Neural cell (in vitro differentiated cells): ENCODE measurements at regions not wholly inside any gene's neighbourhood (a gene's known extent, or its start where the extent isn't known, plus 50 kb on each side); places are given as distances from the start of the nearest gene placed in this dataset.

ENCODE experiments used
- H2AFZ ChIP-seq: fragments of 200-600, 300-800 bp; sonication (generic), shearing (Covaris generic); 2 replicates; pipeline ENCODE4 v1.6.0; 2014; ENCODE audit warnings: low read depth, mild to moderate bottlenecking, antibody characterized with exemption, low read length, moderate library complexity
- H3F3A ChIP-seq: fragments of 200-600 bp; shearing (Covaris generic); 2 replicates; pipeline ENCODE4 v1.6.1; 2016; ENCODE audit warnings: mild to moderate bottlenecking, moderate library complexity, mixed read lengths, antibody characterized with exemption, low read length; ENCODE audit not compliant: insufficient read depth, poor library complexity, severe bottlenecking
- H3K27ac ChIP-seq: fragments of 200-600, 300-800 bp; sonication (generic), shearing (Covaris generic); 2 replicates; pipeline ENCODE4 v1.5.1; 2014; ENCODE audit warnings: mild to moderate bottlenecking, low read length, moderate library complexity
- H3K27me3 ChIP-seq: fragments of 300-800, 200-600 bp; sonication (generic), shearing (Covaris generic); 2 replicates; pipeline ENCODE4 v1.6.0; 2014; ENCODE audit warnings: mild to moderate bottlenecking, low read depth, low read length, moderate library complexity; ENCODE audit not compliant: insufficient read depth
- H3K36me3 ChIP-seq: fragments of 300-800, 200-600 bp; sonication (generic), shearing (Covaris generic); 2 replicates; pipeline ENCODE4 v1.5.1; 2014; ENCODE audit warnings: mild to moderate bottlenecking, antibody characterized with exemption, low read length, moderate library complexity; ENCODE audit not compliant: insufficient read depth
- H3K4me2 ChIP-seq: fragments of 300-800, 200-600 bp; sonication (generic), shearing (Covaris generic); 2 replicates; pipeline ENCODE4 v1.6.0; 2014; ENCODE audit warnings: mild to moderate bottlenecking, low read length
- H3K4me3 ChIP-seq: fragments of 300-800, 200-600 bp; sonication (generic), shearing (Covaris generic); 2 replicates; pipeline ENCODE4 v1.5.1; 2014; ENCODE audit warnings: mild to moderate bottlenecking, low read length, moderate library complexity
- H3K79me2 ChIP-seq: fragments of 200-600 bp; shearing (Covaris generic); replicated peaks from 2 replicates; pipeline ENCODE4 v1.6.0; 2014; ENCODE audit warnings: mild to moderate bottlenecking, low read length, moderate library complexity; ENCODE audit not compliant: insufficient read depth
- H3K9ac ChIP-seq: fragments of 300-800, 200-600 bp; sonication (generic), shearing (Covaris generic); 2 replicates; pipeline ENCODE4 v1.6.1; 2016; ENCODE audit warnings: mild to moderate bottlenecking, low read length, mixed read lengths
- H3K9me2 ChIP-seq: fragments of 200-600 bp; shearing (Covaris generic); 2 replicates; pipeline ENCODE4 v1.6.1; 2016; ENCODE audit warnings: mild to moderate bottlenecking, low read length, mixed read lengths; ENCODE audit not compliant: insufficient read depth
- H3K9me3 ChIP-seq: fragments of 200-600, 300-800 bp; sonication (generic), shearing (Covaris generic); 2 replicates; pipeline ENCODE4 v1.6.1; 2016; ENCODE audit warnings: mild to moderate bottlenecking, mixed run types, low read length, moderate library complexity, mixed read lengths
- H4K20me1 ChIP-seq: fragments of 200-600 bp; shearing (Covaris generic); 2 replicates; pipeline ENCODE4 v1.6.1; 2016; ENCODE audit warnings: mild to moderate bottlenecking, mixed run types; ENCODE audit not compliant: insufficient read depth
- CTCF ChIP-seq: fragments of 450-650 bp; IDR thresholded peaks from 2 replicates; pipeline ENCODE4 v1.5.1; 2014; ENCODE audit warnings: antibody characterized with exemption, mild to moderate bottlenecking, moderate library complexity; ENCODE audit not compliant: poor library complexity, severe bottlenecking
- EP300 ChIP-seq: fragments of 450-650 bp; conservative IDR thresholded peaks from 2 replicates; pipeline ENCODE4 v1.6.1; 2014; ENCODE audit warnings: antibody characterized with exemption, mild to moderate bottlenecking, moderate library complexity; ENCODE audit not compliant: poor library complexity, severe bottlenecking
- EZH2 ChIP-seq: fragments of 200-600, 300-800 bp; shearing (Covaris generic), sonication (generic); IDR thresholded peaks from 2 replicates; pipeline ENCODE4 v1.6.1; 2014; ENCODE audit warnings: antibody characterized with exemption, low read length, borderline replicate concordance, mild to moderate bottlenecking; ENCODE audit not compliant: insufficient read depth, poor library complexity, severe bottlenecking
- MXI1 ChIP-seq: fragments of 450-650 bp; conservative IDR thresholded peaks from 2 replicates; pipeline ENCODE4 v1.6.1; 2014; ENCODE audit warnings: antibody characterized with exemption, mild to moderate bottlenecking; ENCODE audit not compliant: poor library complexity, severe bottlenecking
- POLR2AphosphoS5 ChIP-seq: IDR thresholded peaks from 2 replicates; pipeline ENCODE4 v1.6.1; 2012
- RAD21 ChIP-seq: fragments of 450-650 bp; conservative IDR thresholded peaks from 2 replicates; pipeline ENCODE4 v1.6.1; 2014; ENCODE audit warnings: antibody characterized with exemption, mild to moderate bottlenecking, moderate library complexity
- REST ChIP-seq: IDR thresholded peaks from 2 replicates; pipeline ENCODE4 v1.6.1; 2012; ENCODE audit warnings: borderline replicate concordance
- SMC3 ChIP-seq: fragments of 450-650 bp; conservative IDR thresholded peaks from 2 replicates; pipeline ENCODE4 v1.6.1; 2014; ENCODE audit warnings: antibody characterized with exemption, mild to moderate bottlenecking, moderate library complexity; ENCODE audit not compliant: poor library complexity
- TAF1 ChIP-seq: IDR thresholded peaks from 2 replicates; pipeline ENCODE4 v1.6.1; 2012; ENCODE audit warnings: low read depth

- Histone ChIP-seq H4K20me1 (no peaks in the 10 kb centered on the region), H3K27ac (no peak overlapping the region), H3K4me3 (no peak overlapping the region), H3K36me3 (no peaks in the 10 kb centered on the region), H3F3A (no peaks in the 10 kb centered on the region), H3K79me2 (no peaks in the 10 kb centered on the region), H3K27me3 (no peaks in the 10 kb centered on the region), H3K9me2 (no peaks in the 10 kb centered on the region), H3K9me3 (no peaks in the 10 kb centered on the region), H3K9ac (no peak overlapping the region), H3K4me2 (no peak overlapping the region), H2AFZ (no peak overlapping the region)
- no peak for TF ChIP-seq SMC3
- no peak for TF ChIP-seq TAF1
- TF ChIP-seq RAD21, result no peak
- TF ChIP-seq EP300, result no peak
- no peak for TF ChIP-seq EZH2
- no peak for TF ChIP-seq POLR2AphosphoS5
- TF ChIP-seq REST, result no peak
- no peak for TF ChIP-seq CTCF
- TF ChIP-seq MXI1, result no peak
Measured at GRCh38 chr5:40383749-40384651, 295.7 kb upstream of the PTGER4 start.

GRCh38 chr5:40381676-40382363, 297.9 kb upstream of the PTGER4 start:
- no peak for TF ChIP-seq POLR2AphosphoS5
- no peak for TF ChIP-seq MXI1
- no peaks in the 10 kb centered on the region for H3K9me3 ChIP-seq
- no peak overlapping the region for H2AFZ ChIP-seq
- no peaks in the 10 kb centered on the region for H4K20me1 ChIP-seq
- no peak overlapping the region for H3K4me3 ChIP-seq
- H3F3A ChIP-seq, result no peaks in the 10 kb centered on the region
- H3K4me2 ChIP-seq, result no peak overlapping the region
- H3K9ac ChIP-seq, result no peak overlapping the region
- H3K79me2 ChIP-seq, result no peaks in the 10 kb centered on the region
- H3K27me3 ChIP-seq, result no peaks in the 10 kb centered on the region
- no peaks in the 10 kb centered on the region for H3K36me3 ChIP-seq
- no peaks in the 10 kb centered on the region for H3K9me2 ChIP-seq
- no peak overlapping the region for H3K27ac ChIP-seq
